GM21447 (cell line): ENCODE measurements at regions not wholly inside any gene's neighbourhood (a gene's known extent, or its start where the extent isn't known, plus 50 kb on each side); places are given as distances from the start of the nearest gene placed in this dataset.
"Not testable (repeated sequence)": the region's sequence is repeated elsewhere in the genome, so short reads cannot be mapped to it uniquely, and the experiment has no call there.

Source experiments
- ATAC-seq: cut with Tn5 transposase; IDR thresholded peaks from one replicate; pipeline ENCODE4 v1.9.1; 2021; ENCODE audit not compliant: unreplicated experiment

DNA sequence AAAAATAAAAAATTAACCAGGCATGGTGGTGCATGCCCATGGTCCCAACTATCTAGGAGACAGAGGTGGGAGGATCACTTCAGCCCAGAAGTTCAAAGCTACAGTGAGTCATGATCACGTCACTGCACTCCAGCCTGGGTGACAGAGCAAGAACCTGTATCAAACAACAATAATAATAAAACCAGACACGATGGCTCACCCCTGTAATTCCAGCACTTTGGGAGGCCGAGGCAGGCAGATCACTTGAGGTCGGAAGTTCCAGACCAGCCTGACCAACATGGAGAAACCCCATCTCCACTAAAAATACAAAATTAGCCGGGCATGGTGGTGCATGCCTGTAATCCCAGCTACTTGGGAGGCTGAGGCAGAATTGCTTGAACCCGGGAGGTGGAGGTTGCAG is 159.4 kb downstream of the SKIDA1 start:
- ATAC-seq = not testable (repeated sequence)

DNA sequence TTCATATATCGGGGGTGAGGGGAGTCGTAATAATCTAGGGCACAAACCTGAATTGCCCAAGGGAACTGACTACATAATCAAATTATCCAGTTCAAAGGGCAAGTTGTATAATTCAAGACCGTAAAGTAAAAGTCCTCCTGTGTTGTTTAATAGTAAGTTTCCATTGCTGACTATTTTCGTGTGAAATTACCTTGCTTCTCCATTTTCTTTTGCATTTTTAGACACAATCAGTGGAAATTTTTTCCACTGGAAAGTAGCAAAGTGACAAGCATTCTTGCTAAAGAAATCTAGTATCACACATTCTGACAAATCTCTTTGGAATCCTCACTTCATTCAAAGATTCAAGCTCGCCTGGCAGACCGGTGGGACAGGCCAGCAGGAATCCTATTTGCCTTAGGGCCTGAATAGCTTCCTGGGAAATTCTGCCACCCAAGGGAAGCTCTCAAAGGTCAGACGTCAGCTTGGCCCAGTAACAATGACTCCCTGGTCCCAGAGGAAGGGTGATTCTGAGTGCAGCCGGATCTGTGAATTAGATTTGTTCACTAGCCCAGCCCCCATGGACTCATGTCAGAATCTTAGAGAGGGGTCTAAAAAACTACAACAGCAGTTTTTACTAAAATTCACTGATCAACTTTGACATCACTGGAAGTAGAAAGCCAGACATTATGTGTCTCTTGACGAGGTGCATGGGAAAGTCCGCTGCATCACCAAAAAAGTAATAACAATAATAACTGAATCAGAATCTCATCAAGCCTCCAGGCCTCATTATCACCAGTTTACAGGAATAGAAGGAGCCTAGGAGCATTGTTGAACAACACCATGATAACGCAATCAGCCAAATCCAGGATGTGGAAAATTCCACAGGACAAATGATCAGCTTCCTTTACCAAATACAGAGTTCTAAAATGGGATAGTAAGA is 161.0 kb downstream of the SKIDA1 start:
- ATAC-seq = no peak

DNA sequence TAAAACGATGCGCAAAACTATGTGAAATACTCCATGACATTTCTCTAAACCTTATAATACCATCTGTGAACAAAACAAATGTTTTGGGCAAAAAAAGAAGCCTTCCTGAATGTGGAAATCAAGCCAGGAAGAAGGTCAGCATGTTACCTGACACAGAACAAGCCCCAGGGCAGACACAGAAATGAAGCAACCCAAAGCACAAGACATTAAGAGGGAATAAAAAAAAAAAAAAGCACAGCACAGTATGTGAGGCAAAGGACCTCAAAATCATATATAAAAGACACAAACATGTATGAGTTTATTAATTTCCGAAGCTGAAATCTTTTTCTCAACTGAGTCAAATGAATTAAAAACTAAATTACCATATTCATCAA is 161.8 kb downstream of the SKIDA1 start:
- ATAC-seq = no peak

DNA sequence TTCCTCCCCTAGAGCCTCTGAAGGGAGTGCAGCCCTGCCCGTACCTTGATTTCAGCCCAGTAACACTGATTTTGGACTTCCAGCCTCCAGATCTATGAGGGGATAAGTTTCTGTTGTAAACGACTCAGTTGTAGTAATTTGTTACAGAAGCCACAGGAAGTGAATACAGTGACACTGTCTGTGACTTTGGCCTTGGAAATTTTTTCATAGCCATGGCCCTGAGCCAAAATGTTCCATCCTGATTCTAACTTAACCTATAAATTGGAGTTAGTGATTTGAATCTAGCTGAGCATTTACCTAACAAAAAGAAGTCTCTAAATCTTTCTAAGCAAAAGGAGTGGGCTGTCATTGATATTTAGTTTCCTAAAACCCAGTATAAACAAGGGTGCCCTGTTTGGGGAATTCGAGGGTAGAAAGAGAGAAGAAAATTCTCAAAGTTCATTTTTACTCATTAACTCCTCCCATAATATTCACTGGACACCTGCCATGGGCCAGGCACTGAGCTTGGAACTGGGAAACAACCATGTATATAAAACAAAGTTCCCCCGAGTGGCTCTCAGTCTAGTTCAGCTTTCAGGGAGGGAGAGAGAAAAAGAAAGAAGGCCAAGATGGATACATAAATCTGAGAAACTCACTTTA is 162.3 kb downstream of the SKIDA1 start:
- no peak for ATAC-seq

DNA sequence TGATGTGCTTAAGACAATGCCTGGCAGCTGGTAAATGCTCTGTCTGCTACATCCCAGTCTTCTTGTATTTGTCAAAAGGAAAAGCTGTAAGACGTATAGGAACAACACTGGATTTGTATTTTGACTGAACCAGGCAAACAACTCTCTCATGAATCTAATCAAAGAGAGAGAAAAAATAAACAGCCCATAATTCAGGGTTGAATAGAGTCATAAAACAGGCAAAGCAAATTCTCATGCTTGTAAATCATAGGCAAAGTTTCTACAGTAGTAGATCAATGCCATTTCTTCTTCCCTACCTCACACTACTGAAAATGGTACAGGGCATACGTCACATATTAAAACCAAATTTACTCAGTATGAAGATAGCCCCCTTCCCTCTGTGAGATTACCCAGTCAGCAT is 166.3 kb downstream of the SKIDA1 start:
- no peak for ATAC-seq

DNA sequence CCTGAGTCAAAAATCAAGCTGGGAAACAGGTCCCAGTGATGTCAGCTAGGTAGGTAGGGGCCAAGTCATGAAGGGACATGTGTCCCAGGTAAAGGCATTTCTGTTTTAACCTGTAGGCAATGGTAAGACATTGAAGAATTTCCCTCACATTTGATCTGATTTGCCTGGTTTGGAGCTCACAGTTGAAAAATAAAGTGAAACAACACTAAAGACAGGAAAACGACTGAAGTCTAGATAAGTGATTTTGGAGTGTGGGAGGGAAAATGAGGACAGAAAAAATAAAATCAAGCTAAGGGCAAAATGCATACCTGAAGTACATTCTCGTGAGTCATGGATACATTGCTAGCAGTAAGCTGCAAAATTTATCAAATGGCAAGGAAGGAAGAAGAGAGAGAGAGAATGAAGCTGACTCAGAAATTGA is 169.9 kb downstream of the SKIDA1 start:
- ATAC-seq = no peak

DNA sequence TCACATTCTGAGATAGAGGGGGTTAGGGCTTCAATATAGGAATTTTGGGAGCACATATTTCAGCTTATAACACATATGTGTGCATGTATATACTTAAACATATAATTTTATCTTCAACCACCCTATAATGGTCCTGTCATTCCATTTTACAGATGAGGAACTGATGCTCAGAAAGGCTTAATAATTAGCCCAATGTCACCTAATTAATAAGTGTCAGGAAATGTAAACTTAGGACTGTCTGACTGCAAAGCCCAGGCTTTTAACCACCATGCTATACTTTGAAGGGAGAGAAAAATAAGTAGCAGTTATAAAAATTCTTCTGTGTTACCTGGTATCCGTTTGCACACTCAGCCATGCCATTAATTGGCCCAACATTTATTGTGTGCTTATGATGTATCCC is 172.6 kb downstream of the SKIDA1 start:
- ATAC-seq = peak; percentile 82

DNA sequence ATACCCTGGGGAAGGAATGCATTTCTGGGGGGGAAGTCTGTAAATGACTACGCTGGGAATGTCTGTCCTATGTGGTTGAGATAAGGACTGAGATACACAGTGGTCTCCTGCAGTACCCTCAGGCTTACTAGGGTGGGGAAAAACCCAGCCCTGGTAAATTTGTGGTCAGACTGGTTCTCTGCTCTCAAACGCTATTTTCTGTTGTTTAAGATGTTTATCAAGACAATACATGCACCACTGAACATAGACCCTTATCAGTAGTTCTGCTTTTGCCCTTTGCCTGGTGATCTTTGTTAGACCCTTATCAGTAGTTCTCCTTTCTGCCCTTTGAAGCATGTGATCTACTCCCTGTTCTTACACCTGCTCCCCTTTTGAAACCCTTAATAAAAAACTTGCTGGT is 173.9 kb downstream of the SKIDA1 start:
- not testable (repeated sequence) for ATAC-seq

DNA sequence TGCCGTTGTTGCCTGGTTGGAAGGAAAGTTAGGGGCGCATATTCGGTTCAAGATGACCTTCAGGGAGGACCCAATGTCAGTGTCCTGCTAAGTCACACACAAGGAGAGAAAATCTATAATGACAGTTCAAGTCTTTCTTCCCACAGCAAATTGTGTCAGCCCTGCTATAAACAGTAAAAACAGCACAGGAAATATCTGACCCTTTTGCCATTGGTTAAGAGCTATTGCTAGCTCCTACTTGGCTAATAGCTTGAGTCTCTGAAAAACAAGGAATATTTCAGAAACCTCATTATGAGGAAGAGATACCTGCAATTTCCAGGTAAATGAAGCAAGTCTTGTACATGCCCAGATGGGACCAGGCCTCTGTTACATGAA is 175.6 kb downstream of the SKIDA1 start:
- ATAC-seq = no peak

DNA sequence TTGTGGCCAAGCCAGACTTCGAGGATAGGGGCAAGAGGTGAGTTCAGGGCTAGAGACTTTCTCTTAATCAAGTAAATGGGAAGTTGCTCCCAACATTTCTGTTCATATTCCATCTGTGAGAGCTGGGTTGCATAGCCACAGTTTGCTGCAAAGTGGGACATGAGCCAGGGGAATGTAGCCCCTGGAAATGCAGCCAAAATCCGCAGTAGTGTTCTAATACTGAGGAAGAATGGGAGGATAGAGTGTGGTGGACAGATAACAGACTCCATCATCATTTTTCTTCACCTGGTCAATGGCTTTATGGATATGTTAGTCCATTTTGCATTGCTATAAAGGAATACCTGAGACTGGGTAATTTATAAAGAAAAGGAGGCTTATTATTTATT is 177.7 kb downstream of the SKIDA1 start:
- no peak for ATAC-seq

DNA sequence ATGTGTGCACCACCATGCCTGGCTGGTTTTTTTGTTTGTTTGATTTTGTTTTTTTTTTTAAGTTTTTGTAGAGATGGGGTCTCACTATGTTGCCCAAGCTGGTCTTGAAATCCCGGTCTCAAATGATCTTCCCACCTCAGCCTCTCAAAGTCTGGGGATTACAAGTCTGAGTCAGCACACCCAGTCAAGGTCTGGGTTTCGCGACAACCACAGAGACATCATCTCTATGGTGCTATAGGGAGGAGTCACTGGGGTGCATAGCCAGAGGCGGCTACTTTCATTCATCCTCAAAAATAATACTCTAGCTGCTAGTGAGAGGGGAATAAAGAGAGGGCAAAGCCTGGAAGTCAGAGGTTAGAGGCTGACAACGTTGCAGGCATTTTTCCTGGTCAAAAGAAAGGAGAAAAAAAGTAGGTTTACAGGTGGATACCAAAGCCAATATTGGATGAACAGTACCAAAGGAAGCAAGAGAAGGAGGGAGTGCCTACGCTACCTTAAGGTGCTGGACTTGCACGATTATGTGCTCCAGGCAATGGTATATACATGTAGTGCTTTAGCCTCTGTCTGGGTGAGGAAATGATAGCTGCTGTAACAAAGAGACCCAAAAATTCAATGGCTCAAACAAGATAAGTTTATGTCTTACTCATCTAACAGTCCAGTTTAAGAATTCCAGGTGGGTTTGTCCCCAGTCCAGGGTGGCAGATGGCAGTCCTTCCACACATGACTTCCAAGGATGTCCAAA is 178.3 kb downstream of the SKIDA1 start:
- ATAC-seq = no peak

DNA sequence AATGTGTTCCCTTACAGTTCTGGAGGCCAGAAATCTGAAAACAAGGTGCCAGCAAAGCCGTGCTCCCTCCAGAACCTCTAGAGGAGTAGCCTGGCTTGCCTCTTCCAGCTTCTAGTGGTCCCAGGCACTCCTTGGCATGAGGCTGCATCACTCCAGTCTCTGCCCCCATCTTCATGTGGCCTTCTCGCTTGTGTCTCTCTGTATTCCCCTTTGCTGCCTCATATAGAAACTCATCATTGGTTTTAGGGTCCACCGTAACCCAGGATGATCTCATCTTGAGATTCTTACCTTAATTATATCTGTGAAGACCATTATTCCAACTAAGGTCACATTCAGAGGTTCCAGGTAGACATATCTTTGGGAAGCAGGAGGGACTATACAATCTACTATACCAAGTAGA is 182.4 kb downstream of the SKIDA1 start:
- no peak for ATAC-seq

DNA sequence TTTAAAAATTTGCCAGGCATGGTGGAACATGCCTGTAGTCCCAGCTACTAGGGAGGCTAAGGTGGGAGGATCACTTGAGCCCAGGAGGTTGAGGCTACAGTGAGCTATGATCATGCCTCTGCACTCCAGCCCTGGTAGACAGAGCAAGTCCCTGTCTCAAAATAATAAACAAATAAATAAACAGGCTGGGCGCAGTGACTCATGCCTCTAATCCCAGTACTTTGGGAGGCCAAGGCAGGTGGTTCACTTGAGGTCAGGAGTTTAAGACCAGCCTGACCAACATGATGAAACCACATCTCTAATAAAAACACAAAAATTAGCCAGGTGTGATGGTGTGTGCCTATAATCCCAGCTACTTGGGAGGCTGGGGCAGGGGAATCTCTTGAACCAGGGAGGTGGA is 183.0 kb downstream of the SKIDA1 start:
- ATAC-seq = not testable (repeated sequence)

DNA sequence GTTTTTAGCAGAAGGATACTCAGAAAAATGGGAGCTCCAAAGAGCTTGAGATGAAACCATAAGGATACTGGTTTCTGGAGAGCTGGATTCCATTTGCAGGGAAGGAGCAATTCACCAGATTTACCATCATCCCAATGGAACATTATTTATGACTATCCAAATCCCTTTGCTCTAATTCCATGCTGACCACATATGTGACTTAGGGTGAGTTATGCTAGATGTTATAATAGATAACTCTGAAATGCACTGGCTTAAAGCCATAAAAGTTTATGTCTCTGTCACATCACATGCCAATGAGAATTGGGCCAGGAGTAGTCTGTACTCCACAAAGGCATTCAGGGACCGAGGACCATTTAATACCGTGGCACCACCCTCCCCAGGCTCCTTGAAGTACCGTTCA is 185.2 kb downstream of the SKIDA1 start:
- no peak for ATAC-seq

DNA sequence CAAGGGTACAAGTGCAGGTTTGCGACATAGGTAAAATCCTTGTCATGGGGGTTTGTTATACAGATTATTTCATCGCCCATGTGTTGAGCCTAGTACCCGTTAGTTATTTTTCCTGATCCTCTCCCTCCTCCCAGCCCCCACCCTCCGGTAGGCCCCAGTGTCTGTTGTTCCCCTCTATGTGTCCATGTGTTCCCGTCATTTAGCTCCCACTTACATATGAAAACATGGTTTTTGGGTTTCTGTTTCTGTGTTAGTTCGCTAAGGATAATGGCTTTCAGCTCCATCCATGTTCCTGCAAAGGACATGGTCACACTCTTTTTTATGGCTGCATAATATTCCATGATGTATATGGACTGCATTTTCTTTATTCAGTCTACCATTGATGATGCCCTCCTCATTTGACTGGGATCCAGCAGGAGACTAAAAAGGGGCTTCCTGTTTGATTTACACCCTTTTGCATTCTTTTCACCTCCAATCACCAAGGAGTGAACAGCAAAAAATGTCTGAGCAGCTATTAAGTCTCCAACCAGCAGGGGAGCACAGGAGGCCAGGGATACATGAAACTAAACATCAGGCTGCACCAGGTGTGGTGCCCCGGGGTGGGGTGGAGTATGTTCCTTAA is 188.2 kb downstream of the SKIDA1 start:
- no peak for ATAC-seq

DNA sequence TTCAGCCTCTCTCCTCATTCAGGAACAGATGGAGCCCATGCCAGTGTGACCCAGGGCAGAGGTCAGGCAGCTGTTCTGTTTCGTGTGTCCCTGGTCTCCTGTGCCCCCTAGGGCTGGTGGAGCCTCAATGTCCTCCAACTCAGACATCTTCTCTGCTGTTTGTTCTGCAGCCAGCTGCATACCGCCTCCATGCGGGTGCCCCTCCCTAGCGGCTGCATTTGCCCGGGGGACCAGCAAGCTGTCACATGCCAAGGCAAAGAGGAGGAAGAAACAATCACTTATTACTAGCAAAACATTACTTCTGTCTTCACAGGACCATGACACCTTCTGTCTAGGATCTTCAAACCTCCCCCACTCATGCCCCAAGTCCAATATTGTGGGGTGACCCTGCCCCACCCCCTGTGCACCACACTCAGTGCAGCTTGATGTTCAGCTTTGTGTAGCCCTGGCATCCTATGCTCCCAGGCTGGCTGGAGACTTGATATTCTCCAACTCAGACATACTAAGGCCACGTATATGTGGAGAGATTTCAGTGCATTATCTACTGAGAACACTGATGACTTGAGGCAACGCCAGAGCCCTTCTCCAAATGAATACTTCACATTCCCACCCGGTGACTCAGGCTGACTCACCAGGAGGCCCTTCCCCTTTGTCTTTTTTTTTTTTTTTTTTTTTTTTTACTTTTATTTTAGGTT is 188.9 kb downstream of the SKIDA1 start:
- ATAC-seq = no peak

DNA sequence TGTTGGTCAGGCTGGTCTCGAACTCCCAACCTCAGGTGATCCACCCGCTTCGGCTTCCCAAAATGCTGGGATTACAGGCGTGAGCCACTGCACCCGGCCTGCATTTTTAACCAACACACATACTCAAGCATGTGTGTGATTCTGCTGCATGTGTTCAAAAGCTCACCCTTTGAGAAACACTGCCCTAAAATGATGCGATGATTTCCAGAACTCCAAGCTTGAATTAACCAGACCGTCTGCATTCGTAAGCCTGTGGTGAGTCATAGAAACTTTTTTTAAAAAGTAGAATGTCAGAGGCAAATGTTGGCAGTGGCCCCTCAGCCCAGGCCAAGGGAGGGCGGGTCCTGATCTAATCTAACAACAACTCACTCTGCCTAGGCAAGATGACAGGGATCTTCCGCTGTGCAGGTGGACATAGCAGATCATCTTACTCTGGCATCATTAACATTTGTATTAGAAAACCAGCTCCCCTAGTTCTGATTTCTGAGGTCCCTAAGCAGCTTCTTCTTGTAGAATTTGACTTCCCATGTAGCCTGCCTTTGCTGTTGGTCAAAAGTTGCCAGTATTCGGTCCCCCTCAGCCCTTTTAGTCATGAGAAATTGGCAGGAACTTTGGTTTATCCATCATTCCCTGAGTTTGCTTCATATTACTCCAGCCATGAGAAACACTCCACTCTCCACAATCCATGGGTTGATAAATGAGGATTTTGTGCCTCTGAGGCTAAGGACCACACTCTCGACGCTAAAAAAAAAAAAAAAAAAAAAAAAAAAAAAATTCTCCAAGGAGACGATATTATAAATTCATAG is 190.4 kb downstream of the SKIDA1 start:
- ATAC-seq = no peak

DNA sequence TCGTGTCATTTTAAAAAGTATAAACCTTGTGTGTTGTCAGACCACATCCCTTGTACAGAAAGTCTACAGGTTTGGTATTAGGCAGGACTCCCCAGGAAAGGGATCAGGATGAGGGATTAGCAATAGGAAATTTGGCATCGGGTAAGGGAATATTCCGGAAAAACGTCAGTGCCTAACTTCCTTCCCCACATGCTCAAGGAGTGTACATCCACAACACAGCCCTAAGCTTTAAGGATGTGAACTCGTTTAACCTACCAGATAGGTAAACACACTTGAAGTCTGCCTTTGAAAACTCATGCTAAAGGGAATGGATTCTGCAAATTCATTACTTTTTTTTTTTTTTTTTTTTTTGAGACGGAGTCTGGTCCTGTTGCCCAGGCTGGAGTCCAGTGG is 194.9 kb downstream of the SKIDA1 start:
- ATAC-seq = no peak

DNA sequence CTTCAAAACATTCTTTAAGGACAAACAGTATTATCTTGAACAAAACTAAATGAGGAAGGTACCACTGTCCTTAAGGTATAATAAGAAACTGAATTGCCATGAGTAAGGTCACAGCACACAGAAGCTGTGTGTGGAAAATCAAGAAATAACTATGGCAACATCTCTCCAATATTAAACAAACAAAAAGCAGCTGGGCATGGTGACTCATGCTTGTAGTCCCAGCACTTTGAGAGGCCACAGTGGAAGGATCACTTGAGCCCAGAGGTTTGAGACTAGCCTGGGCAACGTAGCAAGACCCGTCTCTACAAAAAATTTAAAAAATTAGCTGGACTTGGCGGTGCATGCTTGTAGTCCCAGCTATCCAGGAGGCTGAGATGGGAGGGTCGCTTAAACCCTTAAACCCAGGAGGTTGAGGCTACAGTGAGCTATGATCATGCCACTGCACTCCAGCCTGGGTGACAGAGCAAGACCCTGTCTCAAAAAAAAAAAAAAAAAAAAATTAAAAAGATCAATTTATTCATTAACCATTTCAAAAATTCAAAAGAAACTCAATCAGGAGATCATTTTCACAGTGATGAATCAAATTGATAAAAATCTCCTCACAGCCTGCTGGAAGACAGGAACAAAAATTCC is 195.4 kb downstream of the SKIDA1 start:
- ATAC-seq = no peak
